ENCODE measurements at regions not wholly inside any gene's neighbourhood (a gene's known extent, or its start where the extent isn't known, plus 50 kb on each side); places are given as distances from the start of the nearest gene placed in this dataset.

DNA sequence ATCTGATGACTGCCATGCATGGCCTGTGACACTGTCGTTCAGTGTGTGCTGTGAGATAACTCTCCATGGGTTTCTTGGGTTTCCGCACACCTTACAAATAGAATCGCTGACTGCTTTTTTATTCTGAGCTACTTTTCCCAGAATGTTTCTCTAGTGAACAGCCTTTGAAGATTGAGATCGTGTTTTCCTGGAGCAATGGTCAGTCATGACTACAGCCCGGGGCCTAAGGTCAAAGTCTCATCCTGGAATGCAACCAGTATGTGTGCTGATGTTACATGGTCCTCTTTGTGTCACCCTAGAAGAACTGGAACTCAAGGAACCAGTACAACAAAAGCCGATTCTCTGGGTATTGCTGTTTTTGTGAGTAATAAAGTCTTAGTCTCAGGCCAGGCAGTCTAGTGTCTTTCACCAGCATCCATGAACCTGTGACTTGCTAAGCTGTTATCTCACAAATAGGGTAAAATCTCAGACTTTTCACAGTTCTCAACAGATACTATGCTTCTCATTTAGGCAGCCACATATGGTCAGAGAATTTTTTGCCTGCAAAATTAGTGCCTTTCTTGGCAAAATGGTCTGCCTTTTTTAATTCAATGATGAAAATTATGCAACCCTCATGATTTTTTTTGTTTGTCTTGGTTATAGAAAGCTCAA, 124.9 kb upstream of the PIEZO2 start:
- no peak for TF ChIP-seq CTCF (conservative IDR thresholded peaks at IDR 0.05; ENCODE audit: control insufficient read depth, insufficient read depth, low read depth, low read length)
- no peak for DNase-seq (ENCODE audit: low read depth)

GRCh38 chr18:11272516-11272915, 123.1 kb upstream of the PIEZO2 start:
- no peak for DNase-seq (ENCODE audit: low read depth)
- H3K4me3 ChIP-seq (ENCODE audit: control insufficient read depth, low read depth, low read length): no peak overlapping the region
- TF ChIP-seq CTCF (conservative IDR thresholded peaks at IDR 0.05; ENCODE audit: control insufficient read depth, insufficient read depth, low read depth, low read length): no peak

More for the DNA sequence above, 124.9 kb upstream of the PIEZO2 start:
- H3K4me3 ChIP-seq (ENCODE audit: control insufficient read depth, low read depth, low read length): no peak overlapping the region

- no peak for DNase-seq (ENCODE audit: low read depth)
- no peak for TF ChIP-seq CTCF (conservative IDR thresholded peaks at IDR 0.05; ENCODE audit: control insufficient read depth, insufficient read depth, low read depth, low read length)
- no peak overlapping the region for H3K4me3 ChIP-seq (ENCODE audit: control insufficient read depth, low read depth, low read length)
These were observed 122.6 kb upstream of the PIEZO2 start for GRCh38 chr18:11271954-11272353.

DNA sequence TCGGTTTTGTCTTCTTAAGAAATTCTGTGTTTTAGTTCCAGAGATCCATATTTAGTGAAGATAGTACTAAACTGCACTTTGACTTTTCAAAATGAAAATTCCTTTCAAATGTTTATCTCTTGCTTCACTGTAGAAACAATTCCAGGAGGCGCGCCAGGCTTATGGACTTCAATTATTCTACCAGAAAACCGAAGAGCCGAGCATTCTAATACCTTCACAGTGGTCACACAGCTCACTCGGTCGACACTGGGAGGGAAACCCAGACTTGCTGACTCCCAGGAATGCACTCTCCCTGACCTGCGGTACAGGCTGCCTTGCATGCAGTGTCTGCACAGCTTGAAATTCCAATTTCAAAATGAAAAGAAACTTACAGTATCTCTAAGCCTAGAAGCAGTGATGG, 119.9 kb upstream of the PIEZO2 start:
- no peak for DNase-seq (ENCODE audit: low read depth)

DNA sequence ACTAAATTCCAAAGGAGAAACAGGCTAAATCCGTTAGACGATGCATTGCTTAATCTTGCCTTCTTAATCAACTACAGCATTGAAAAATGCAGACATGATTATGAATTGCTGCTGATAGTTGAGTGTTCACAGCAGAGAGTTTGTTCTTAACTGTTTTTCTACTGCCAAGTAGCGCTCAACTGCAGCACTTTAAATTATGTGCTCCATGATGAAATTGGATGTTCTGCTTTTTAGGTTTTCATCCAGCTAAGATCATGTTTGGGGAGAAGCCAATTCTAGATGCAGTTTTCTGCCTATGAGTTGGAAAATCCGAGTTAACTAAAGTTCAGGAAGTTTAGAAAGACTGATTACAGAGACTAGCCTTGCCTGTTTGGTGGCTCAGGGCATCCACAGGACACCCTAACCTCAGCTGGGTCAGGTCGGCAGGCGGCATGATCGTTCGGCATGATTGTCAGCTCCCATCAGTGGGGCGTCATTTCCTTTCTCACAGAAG, 119.4 kb upstream of the PIEZO2 start:
- peak overlapping the region; percentile 26 for H3K4me3 ChIP-seq (ENCODE audit: control insufficient read depth, low read depth, low read length)
- TF ChIP-seq CTCF (conservative IDR thresholded peaks at IDR 0.05; ENCODE audit: control insufficient read depth, insufficient read depth, low read depth, low read length): no peak
- peak; percentile 64 for DNase-seq (ENCODE audit: low read depth)

More for the DNA sequence above, 119.9 kb upstream of the PIEZO2 start:
- peak overlapping the region; percentile 26 for H3K4me3 ChIP-seq (ENCODE audit: control insufficient read depth, low read depth, low read length)
- TF ChIP-seq CTCF (conservative IDR thresholded peaks at IDR 0.05; ENCODE audit: control insufficient read depth, insufficient read depth, low read depth, low read length): no peak

DNA sequence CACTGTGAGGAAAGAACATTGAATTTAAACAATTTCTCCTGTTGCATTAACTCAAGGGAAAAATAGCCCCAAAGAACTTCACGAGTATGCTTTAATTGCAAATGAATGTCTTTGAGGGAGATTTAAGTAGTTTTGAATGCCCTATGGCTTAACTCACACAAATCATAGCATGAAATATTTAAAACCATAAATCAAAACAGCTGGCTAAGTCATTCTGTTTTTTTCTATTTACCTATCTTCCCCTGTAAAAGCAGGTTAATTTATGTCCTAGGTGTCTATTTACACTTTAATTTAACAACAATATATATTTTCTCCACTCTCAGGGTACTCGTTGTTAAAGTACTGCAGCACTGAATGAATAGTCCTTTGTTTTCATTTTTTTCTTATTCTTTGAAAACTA, 118.8 kb upstream of the PIEZO2 start:
- TF ChIP-seq CTCF (conservative IDR thresholded peaks at IDR 0.05; ENCODE audit: control insufficient read depth, insufficient read depth, low read depth, low read length): no peak
- no peak for DNase-seq (ENCODE audit: low read depth)
- no peak overlapping the region for H3K4me3 ChIP-seq (ENCODE audit: control insufficient read depth, low read depth, low read length)
